ENCODE measurements at regions not wholly inside any gene's neighbourhood (a gene's known extent, or its start where the extent isn't known, plus 50 kb on each side); places are given as distances from the start of the nearest gene placed in this dataset.

- no peak overlapping the region for H3K9ac ChIP-seq (replicated peaks in 1 of 4; ENCODE audit: extremely low read depth in 1 of 4, low read depth in 3 of 4, low read length in 3 of 4)
- H4K8ac ChIP-seq (ENCODE audit: extremely low read depth, insufficient read depth, low read length): no peak overlapping the region
- H3K4ac ChIP-seq (replicated peaks; ENCODE audit: insufficient read length, low read depth, low read length): no peak overlapping the region
- H2BK15ac ChIP-seq (ENCODE audit: low read length): no peak overlapping the region
- H2AFZ ChIP-seq (ENCODE audit: low read length): no peak overlapping the region
- no peak overlapping the region for H2BK120ac ChIP-seq (replicated peaks; ENCODE audit: low read depth, low read length)
- no peak overlapping the region for H3K4me2 ChIP-seq (ENCODE audit: insufficient read depth in 1 of 2, low read depth in 2 of 2, low read length in 2 of 2)
- H2BK5ac ChIP-seq (ENCODE audit: low read depth, low read length): no peak overlapping the region
- FAIRE-seq (no peak), DNase-seq (ENCODE audit: low read depth in 1 of 2, low spot score in 2 of 2) (no peak)
- no peak for TF ChIP-seq SRF (IDR thresholded peaks at IDR 0.05; ENCODE audit: low read depth, low read length)
- no peak for TF ChIP-seq TAF1 (IDR thresholded peaks at IDR 0.05; ENCODE audit: low read depth, low read length)
- no peak for TF ChIP-seq ASH2L (IDR thresholded peaks at IDR 0.05; ENCODE audit: low read length)
- TF ChIP-seq CHD1 (IDR thresholded peaks at IDR 0.05; ENCODE audit: low read depth, low read length): no peak
- no peak for TF ChIP-seq KDM4A (IDR thresholded peaks at IDR 0.05; ENCODE audit: low read depth, low read length, severe bottlenecking)
- TF ChIP-seq RFX5 (IDR thresholded peaks at IDR 0.05; ENCODE audit: borderline replicate concordance, low read depth, low read length): no peak
- TF ChIP-seq SUZ12 (IDR thresholded peaks at IDR 0.05; ENCODE audit: low read length): no peak
- TF ChIP-seq POU5F1 (IDR thresholded peaks at IDR 0.05; ENCODE audit: low read depth, low read length): no peak
- no peak for TF ChIP-seq KDM1A (IDR thresholded peaks at IDR 0.05; ENCODE audit: borderline replicate concordance, low read length)
- no peak for TF ChIP-seq EP300 (IDR thresholded peaks at IDR 0.05; ENCODE audit: borderline replicate concordance in 1 of 2, low read depth in 2 of 2, low read length in 2 of 2)
- CTCF ChIA-PET (ENCODE audit: partially characterized antibody): interaction anchor here (0.7 to 1.6 kb wide), 3 partner anchors 15 to 354 kb away, joined by 3 to 6 read pairs (median 3); no protein-coding TSS in a partner anchor
- H2BK20ac ChIP-seq (ENCODE audit: low read length): no peak overlapping the region
- H3K56ac ChIP-seq (replicated peaks; ENCODE audit: insufficient read length, low read depth, low read length): no peak overlapping the region
- H3K14ac ChIP-seq (ENCODE audit: insufficient read length): no peak overlapping the region
- no peaks in the 10 kb centered on the region for H3K4me1 ChIP-seq (replicated peaks in 1 of 4; ENCODE audit: control insufficient read depth in 3 of 4, insufficient read depth in 4 of 4, low read length in 3 of 4)
- H3K27ac ChIP-seq (ENCODE audit: low read depth, low read length): no peak overlapping the region
- H3K23me2 ChIP-seq (ENCODE audit: low read depth, low read length): no peaks in the 10 kb centered on the region
- H3K27me3 ChIP-seq (replicated peaks in 1 of 4; ENCODE audit: control insufficient read depth in 3 of 4, extremely low read depth in 1 of 4, insufficient read depth in 3 of 4, low read length in 3 of 4): peaks cover 0 to 1% (median 0%) of the 10 kb centered on the region in 4 experiments; a peak in 1 of 7 replicates
- H4K20me1 ChIP-seq (replicated peaks in 1 of 2; ENCODE audit: control insufficient read depth in 1 of 2, insufficient read depth in 2 of 2, low read length in 2 of 2): no peaks in the 10 kb centered on the region
- H3K36me3 ChIP-seq (ENCODE audit: control insufficient read depth in 2 of 4, insufficient read depth in 4 of 4, low read length in 3 of 4): no peaks in the 10 kb centered on the region
- no peak overlapping the region for H3K18ac ChIP-seq (ENCODE audit: extremely low read depth, low read length)
- no peak overlapping the region for H4K91ac ChIP-seq (replicated peaks; ENCODE audit: insufficient read length, low read length)
- no peaks in the 10 kb centered on the region for H3K9me3 ChIP-seq (ENCODE audit: insufficient read depth in 2 of 2, low read depth in 1 of 2, low read length in 1 of 2)
- no peak overlapping the region for H3K23ac ChIP-seq (ENCODE audit: insufficient read length)
- WGBS, 2 experiments (ENCODE audit: extremely low coverage in 1 of 2, insufficient coverage in 1 of 2, insufficient read length in 1 of 2, insufficient replicate concordance in 2 of 2, low coverage in 1 of 2, low lambda C conversion rate in 2 of 2, missing lambda C conversion rate in 1 of 2): 79% methylated on average over 4 of the region's 4 CpGs; no CpG with 5 or more reads in 1 of the 2 experiments
- no peak overlapping the region for H3K4me3 ChIP-seq (ENCODE audit: extremely low read depth in 1 of 4, insufficient read depth in 2 of 4, low read depth in 3 of 4, low read length in 4 of 4)
- no peak overlapping the region for H4K5ac ChIP-seq (ENCODE audit: insufficient read length, low read depth, low read length)
- H2AK5ac ChIP-seq (ENCODE audit: low read depth, low read length): no peak overlapping the region
- no peaks in the 10 kb centered on the region for H3K79me2 ChIP-seq (ENCODE audit: control insufficient read depth in 1 of 2, insufficient read depth in 2 of 2, low read length in 2 of 2)
- H2BK12ac ChIP-seq (ENCODE audit: low read depth, low read length): no peak overlapping the region
- POLR2A ChIA-PET (ENCODE audit: partially characterized antibody): no interaction called here
- no peaks in the 10 kb centered on the region for H3K79me1 ChIP-seq (ENCODE audit: low read depth, low read length)
These were observed 298.9 kb upstream of the B3GAT1 start for GRCh38 chr11:134710861-134711407.
